Nephron progenitor cell (in vitro differentiated cells): ENCODE measurements at regions not wholly inside any gene's neighbourhood (a gene's known extent, or its start where the extent isn't known, plus 50 kb on each side); places are given as distances from the start of the nearest gene placed in this dataset.
"Not testable (repeated sequence)": the region's sequence is repeated elsewhere in the genome, so short reads cannot be mapped to it uniquely, and the experiment has no call there.

Experiments
- DNase-seq: peaks from one replicate; pipeline ENCODE4 v3.0.0; 2021
- H3K27ac Mint-ChIP-seq: 2 replicates; pipeline ENCODE4 v1.8.0; 2021; ENCODE audit warnings: mild to moderate bottlenecking, moderate library complexity, mixed read lengths
- H3K27me3 Mint-ChIP-seq: 2 replicates; pipeline ENCODE4 v1.8.0; 2021; ENCODE audit warnings: mild to moderate bottlenecking, low read depth, mixed read lengths; ENCODE audit not compliant: poor library complexity
- H3K36me3 Mint-ChIP-seq: 2 replicates; pipeline ENCODE4 v1.8.0; 2021; ENCODE audit warnings: low read depth, mixed read lengths
- H3K4me1 Mint-ChIP-seq: 2 replicates; pipeline ENCODE4 v1.8.0; 2021; ENCODE audit warnings: mixed read lengths
- H3K4me3 Mint-ChIP-seq: 2 replicates; pipeline ENCODE4 v1.8.0; 2021; ENCODE audit warnings: mild to moderate bottlenecking, moderate library complexity, mixed read lengths
- H3K9me3 Mint-ChIP-seq: 2 replicates; pipeline ENCODE4 v1.8.0; 2021; ENCODE audit warnings: mild to moderate bottlenecking, moderate library complexity, mixed read lengths
- CTCF ChIP-seq: fragments of 200-600 bp; sonication (generic); IDR thresholded peaks from 2 replicates; pipeline ENCODE4 v1.5.0; 2021; ENCODE audit warnings: antibody characterized with exemption

- not testable (repeated sequence) for H3K4me3 Mint-ChIP-seq, H3K27me3 Mint-ChIP-seq, DNase-seq, H3K36me3 Mint-ChIP-seq, H3K4me1 Mint-ChIP-seq, H3K27ac Mint-ChIP-seq
- peaks cover 33% of the 10 kb centered on the region for H3K9me3 Mint-ChIP-seq
These were observed 60.3 kb upstream of the NMU start for GRCh38 chr4:55696424-55696823.

- Mint-ChIP-seq H3K27me3 (no peaks in the 10 kb centered on the region), H3K27ac (no peak overlapping the region), H3K4me1 (no peaks in the 10 kb centered on the region), H3K9me3 (peaks cover 28% of the 10 kb centered on the region), H3K36me3 (no peaks in the 10 kb centered on the region), H3K4me3 (no peak overlapping the region)
- no peak for DNase-seq
- TF ChIP-seq CTCF = no peak
These were observed 70.4 kb upstream of the NMU start for GRCh38 chr4:55706541-55706940.

GRCh38 chr4:55707507-55707906 lies 71.4 kb upstream of the NMU start:
- Mint-ChIP-seq H3K27ac (no peak overlapping the region), H3K4me3 (no peak overlapping the region), H3K27me3 (no peaks in the 10 kb centered on the region), H3K36me3 (no peaks in the 10 kb centered on the region), H3K4me1 (no peaks in the 10 kb centered on the region), H3K9me3 (peaks cover 32% of the 10 kb centered on the region)
- no peak for DNase-seq
- TF ChIP-seq CTCF = no peak

GRCh38 chr4:55707991-55708390 lies 71.9 kb upstream of the NMU start:
- H3K4me1 Mint-ChIP-seq, H3K27me3 Mint-ChIP-seq, H3K4me3 Mint-ChIP-seq, H3K36me3 Mint-ChIP-seq, H3K27ac Mint-ChIP-seq, DNase-seq: not testable (repeated sequence)
- peaks cover 32% of the 10 kb centered on the region for H3K9me3 Mint-ChIP-seq

GRCh38 chr4:55712835-55713234 lies 76.7 kb upstream of the NMU start:
- H3K4me3 Mint-ChIP-seq, H3K4me1 Mint-ChIP-seq, H3K36me3 Mint-ChIP-seq, DNase-seq, H3K27me3 Mint-ChIP-seq, H3K27ac Mint-ChIP-seq: not testable (repeated sequence)
- peaks cover 39% of the 10 kb centered on the region for H3K9me3 Mint-ChIP-seq

- Mint-ChIP-seq H3K4me1 (no peaks in the 10 kb centered on the region), H3K27me3 (peaks cover 4% of the 10 kb centered on the region)
- no peak for TF ChIP-seq CTCF
These were observed 85.6 kb upstream of the NMU start for GRCh38 chr4:55721651-55722050.

GRCh38 chr4:55722132-55722531 lies 86.0 kb upstream of the NMU start:
- H3K27me3 Mint-ChIP-seq = peaks cover 4% of the 10 kb centered on the region
- DNase-seq = no peak
- no peaks in the 10 kb centered on the region for H3K4me1 Mint-ChIP-seq
- TF ChIP-seq CTCF = no peak
- no peak overlapping the region for H3K4me3 Mint-ChIP-seq
- no peaks in the 10 kb centered on the region for H3K36me3 Mint-ChIP-seq
- no peaks in the 10 kb centered on the region for H3K9me3 Mint-ChIP-seq
- H3K27ac Mint-ChIP-seq = no peak overlapping the region

More at GRCh38 chr4:55721651-55722050, 85.6 kb upstream of the NMU start:
- Mint-ChIP-seq H3K4me3 (no peak overlapping the region), H3K9me3 (no peaks in the 10 kb centered on the region), H3K27ac (no peak overlapping the region), H3K36me3 (no peaks in the 10 kb centered on the region)
- DNase-seq = no peak

GRCh38 chr4:55723403-55723802 lies 87.3 kb upstream of the NMU start:
- H3K9me3 Mint-ChIP-seq = no peaks in the 10 kb centered on the region
- no peaks in the 10 kb centered on the region for H3K4me1 Mint-ChIP-seq
- TF ChIP-seq CTCF = no peak
- peaks cover 4% of the 10 kb centered on the region for H3K27me3 Mint-ChIP-seq
- no peaks in the 10 kb centered on the region for H3K36me3 Mint-ChIP-seq
- no peak overlapping the region for H3K4me3 Mint-ChIP-seq
- H3K27ac Mint-ChIP-seq = no peak overlapping the region
- DNase-seq = no peak
